ENCODE measurements at regions not wholly inside any gene's neighbourhood (a gene's known extent, or its start where the extent isn't known, plus 50 kb on each side); places are given as distances from the start of the nearest gene placed in this dataset.
"Not testable (repeated sequence)": the region's sequence is repeated elsewhere in the genome, so short reads cannot be mapped to it uniquely, and the experiment has no call there.

DNA sequence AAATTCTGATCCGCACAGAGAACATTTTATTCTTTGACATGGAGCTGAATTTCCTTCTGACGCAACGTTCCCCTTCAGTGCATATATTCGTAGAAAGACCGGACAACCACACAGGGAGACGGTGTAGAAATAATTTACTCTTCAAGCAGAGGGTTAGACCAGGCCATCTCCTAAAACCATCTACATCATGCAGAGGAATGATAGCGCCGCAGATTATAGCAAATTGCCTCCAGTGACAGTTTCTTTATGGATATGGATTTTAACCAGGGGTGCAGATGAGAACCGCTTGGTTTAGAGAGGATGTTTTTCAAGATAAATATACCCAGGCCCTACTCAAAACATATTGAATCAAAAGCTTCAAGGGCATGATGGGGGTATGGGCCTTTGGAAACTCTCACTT lies 759.3 kb upstream of the AUTS2 start:
- DNase-seq (ENCODE audit: low read depth): no peak

DNA sequence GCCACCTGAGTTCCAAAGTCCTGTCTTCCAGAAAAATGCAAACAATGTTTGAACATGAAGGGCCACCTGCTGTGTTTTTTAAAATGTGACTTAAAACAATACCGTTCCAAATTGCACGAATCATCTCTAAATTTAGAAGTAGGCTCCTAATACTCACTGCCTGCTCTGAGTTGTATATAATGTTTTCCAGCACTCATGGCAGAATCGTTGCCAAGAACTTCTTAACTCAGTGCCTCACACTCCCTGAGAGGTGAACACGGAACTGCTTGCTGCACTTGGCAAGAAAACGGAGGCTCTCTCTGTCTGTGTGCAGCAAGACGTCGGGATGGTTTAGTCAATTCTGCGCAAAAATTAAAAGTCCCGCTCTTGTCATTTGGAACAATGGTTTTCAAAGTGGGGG lies 757.3 kb upstream of the AUTS2 start:
- peak; percentile 43 for DNase-seq (ENCODE audit: low read depth)

DNA sequence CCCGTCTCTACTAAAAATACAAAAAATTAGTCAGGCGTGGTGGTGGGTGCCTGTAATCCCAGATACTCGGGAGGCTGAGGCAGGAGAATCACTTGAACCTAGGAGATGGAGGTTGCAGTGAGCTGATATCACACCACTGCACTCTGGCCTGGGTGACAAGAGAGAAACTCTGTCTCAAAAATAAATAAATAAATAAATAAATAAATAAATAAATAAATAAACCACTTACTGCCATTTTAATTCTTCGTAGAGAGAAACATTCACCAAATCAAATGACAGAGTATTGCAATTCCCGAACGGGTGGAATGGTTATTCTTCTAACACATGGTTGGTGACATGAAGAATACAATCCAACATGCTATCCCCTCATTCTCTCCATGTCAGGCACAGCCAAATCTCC lies 754.3 kb upstream of the AUTS2 start:
- not testable (repeated sequence) for DNase-seq (ENCODE audit: low read depth)

DNA sequence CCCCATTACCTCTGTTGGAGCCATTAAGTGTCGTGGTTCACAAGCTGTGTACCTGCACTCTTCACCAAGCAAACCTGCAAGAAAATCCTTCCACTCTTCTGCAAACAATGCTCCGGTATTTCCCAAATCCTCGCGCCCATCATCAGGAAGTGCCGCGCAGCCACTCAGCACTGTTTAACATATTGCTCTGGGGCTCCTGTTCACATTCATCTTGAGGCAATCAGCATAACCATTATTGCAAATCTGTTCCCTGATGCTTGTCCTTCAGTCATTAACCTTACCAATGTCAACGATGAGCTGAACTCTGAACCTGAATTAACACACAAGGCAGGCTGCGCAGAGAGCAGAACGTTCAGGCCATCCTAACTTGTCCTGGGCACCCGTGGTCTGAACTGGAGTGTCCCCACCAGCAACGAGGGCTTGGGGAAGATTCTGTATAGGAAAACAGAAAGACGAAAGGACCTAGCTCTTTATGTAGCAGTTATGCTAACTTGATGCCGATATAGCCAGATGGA lies 751.4 kb upstream of the AUTS2 start:
- DNase-seq (ENCODE audit: low read depth): no peak

DNA sequence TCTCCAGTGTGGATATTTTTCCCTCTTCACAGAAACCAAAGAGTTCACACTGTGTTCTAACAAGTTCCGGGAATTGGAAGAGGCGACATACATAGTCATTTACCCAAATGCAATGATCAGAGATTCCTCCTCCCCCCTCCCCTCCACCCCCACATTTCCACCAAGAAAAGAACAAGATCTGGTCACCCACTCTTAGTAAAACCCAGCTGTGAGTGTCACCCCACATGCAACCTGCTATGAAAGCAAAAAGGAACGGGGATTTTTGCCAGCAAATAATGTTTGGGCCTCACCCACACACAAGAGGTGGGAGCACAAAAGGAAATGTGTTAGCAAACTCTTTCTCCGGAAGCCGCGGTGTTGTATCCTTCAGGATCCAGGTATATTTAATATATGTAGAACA lies 745.0 kb upstream of the AUTS2 start:
- no peak for DNase-seq (ENCODE audit: low read depth)

GRCh38 chr7:68857571-68857970 lies 740.7 kb upstream of the AUTS2 start:
- no peak for DNase-seq (ENCODE audit: low read depth)

DNA sequence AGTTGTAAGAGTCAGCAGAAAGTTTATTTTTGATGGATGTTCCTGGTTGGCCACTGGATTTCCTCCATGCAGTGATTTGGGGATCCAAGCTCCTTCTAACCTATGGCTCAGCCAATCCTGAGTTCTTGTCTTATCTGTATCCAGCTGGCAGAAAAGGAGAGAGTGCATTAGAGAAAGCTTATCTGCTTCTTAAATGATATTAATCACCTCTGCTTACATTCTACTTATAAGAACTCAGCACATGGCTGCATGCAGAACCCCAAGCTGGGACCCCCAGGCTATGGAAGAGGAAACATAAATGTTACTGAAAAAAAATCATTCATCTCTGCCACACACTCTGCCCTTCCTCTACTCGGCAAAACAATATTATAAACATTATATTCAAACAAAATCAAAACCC lies 739.8 kb upstream of the AUTS2 start:
- DNase-seq (ENCODE audit: low read depth): no peak

- no peak for DNase-seq (ENCODE audit: low read depth)
These were observed 737.1 kb upstream of the AUTS2 start for GRCh38 chr7:68861171-68861570.

- DNase-seq (ENCODE audit: low read depth): no peak
These were observed 736.0 kb upstream of the AUTS2 start for GRCh38 chr7:68862261-68862660.

- no peak for DNase-seq (ENCODE audit: low read depth)
These were observed 735.5 kb upstream of the AUTS2 start for GRCh38 chr7:68862736-68863135.

GRCh38 chr7:68865351-68866199 lies 732.7 kb upstream of the AUTS2 start:
- peak; percentile 12 for DNase-seq (ENCODE audit: low read depth)

DNA sequence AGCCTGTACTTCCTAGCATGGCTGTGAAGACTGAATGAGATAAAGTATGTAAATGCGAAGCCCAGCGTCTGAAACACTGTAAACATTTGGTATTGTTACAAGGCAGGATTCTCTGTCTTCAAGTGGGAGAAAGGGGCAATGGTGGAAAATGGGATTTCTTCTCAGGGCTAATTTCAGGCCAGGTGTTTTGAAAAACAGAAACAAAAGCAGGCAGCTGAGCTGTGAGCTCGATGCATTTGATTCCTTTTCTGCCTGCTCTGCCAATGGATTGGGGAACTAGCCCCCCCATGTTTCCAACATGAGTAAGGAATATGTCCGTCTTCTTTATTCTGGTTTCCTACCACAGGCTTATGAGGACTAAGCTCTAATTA lies 732.1 kb upstream of the AUTS2 start:
- no peak for DNase-seq (ENCODE audit: low read depth)

GRCh38 chr7:68866721-68867120 lies 731.6 kb upstream of the AUTS2 start:
- not testable (repeated sequence) for DNase-seq (ENCODE audit: low read depth)

DNA sequence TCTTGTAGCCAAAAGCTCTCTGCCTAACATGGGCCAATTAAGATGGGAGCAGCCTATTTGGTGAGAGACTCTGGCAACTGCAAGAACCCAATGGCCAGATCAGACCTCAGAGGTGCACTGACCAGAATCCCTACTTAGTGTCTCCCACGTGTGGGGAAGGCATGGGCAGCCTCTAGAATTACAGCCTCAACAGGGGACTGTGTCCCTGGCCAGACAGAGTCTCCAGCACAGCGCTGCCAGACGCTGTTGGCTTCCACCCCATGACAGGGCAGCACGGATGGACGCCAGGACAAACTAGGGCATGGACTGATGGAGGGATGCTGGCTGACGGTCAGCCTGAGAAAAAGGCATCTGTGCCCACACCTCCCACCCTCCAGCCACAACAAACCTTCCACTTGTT lies 729.3 kb upstream of the AUTS2 start:
- DNase-seq (ENCODE audit: low read depth): no peak

GRCh38 chr7:68873616-68874015 lies 724.7 kb upstream of the AUTS2 start:
- no peak for DNase-seq (ENCODE audit: low read depth)

GRCh38 chr7:68875857-68876256 lies 722.4 kb upstream of the AUTS2 start:
- DNase-seq (ENCODE audit: low read depth): no peak

DNA sequence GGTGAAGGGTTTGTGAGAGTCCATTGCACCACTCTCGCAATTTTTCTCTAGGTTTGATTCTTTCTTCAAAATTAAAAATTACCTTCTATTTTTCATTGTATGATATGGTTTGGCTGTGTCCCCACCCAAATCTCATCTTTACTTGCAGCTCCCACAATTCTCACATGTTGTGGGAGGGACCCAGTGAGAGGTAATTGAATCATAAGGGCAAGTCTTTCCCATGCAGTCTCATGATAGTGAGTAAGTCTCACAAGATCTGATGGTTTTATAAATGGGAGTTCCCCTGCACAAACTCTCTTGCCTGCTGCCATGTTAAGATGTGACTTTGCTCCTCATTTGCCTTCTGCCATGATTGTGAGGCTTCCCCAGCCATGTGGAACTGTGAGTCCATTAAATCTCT lies 711.2 kb upstream of the AUTS2 start:
- not testable (repeated sequence) for DNase-seq (ENCODE audit: low read depth)

- DNase-seq (ENCODE audit: low read depth): no peak
These were observed 709.3 kb upstream of the AUTS2 start for GRCh38 chr7:68888971-68889385.

- peak; percentile 4 for DNase-seq (ENCODE audit: low read depth)
These were observed 706.0 kb upstream of the AUTS2 start for GRCh38 chr7:68892236-68892635.

- DNase-seq (ENCODE audit: low read depth): no peak
These were observed 704.9 kb upstream of the AUTS2 start for GRCh38 chr7:68893411-68893810.

DNA sequence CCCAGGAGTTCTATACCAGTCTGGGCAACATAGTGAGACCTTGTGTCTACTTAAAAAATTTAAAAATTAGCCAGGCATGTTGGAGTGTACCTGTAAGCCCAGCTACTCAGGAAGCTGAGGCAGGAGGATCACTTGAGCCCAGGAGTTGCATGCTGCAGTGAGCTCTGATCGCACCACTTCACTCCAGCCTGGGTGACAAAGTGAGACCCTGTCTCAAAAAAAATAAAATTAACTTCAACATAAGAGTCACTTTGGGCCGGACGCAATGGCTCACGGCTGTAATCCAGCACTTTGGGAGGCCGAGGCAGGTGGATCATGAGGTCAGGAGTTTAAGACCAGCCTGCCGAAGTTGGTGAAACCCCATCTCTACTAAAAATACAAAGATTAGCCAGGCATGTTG lies 699.1 kb upstream of the AUTS2 start:
- not testable (repeated sequence) for DNase-seq (ENCODE audit: low read depth)

- no peak for DNase-seq (ENCODE audit: low read depth)
These were observed 698.2 kb upstream of the AUTS2 start for GRCh38 chr7:68900096-68900495.

DNA sequence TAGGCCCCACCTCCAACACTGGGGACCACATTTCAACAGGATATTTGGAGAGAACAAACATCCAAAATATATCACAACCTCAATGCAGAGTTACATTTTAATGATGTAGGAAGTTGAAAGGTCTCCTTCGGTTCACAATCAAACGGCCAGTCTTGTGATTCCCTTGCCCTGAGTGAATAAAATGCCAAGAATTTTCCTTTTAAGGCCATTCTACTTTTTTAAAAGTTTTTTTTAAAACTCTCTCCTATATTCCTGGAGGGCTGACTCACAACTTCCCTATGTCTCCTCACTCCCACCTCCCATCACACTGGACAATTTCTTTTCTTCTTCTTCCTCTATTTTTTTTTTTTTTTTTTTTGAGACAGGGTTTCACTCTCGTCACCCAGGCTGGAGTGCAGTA lies 693.6 kb upstream of the AUTS2 start:
- DNase-seq (ENCODE audit: low read depth): peak; percentile 53

DNA sequence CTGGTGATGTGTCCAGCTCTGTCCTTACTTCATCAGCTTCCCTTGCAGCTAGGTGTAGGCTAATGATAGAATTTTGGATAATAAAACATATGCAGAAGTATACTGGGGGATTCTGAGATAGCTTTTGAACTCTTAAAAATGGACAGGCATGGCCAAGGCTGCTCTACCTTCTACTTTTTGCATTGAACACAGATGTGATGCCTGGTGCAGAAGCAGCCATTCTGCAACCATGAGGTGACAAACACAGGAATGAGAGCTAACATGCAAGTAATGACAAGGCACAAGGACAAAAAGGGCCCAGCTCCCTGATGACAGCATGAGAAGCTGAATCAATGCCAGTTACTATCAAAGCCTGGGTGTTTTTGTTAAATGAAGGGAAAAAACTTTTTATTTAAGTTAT lies 686.5 kb upstream of the AUTS2 start:
- DNase-seq (ENCODE audit: low read depth): no peak

Measured in EH (cell line).